Liver (tissue), 7 donors: ENCODE measurements at regions not wholly inside any gene's neighbourhood (a gene's known extent, or its start where the extent isn't known, plus 50 kb on each side); places are given as distances from the start of the nearest gene placed in this dataset.
"Not testable (repeated sequence)": the region's sequence is repeated elsewhere in the genome, so short reads cannot be mapped to it uniquely, and the experiment has no call there.

Experiments used
- DNase-seq: peaks from one replicate; pipeline ENCODE4 v3.0.0-alpha.2; 2017; ENCODE audit warnings: low spot score
- H3K27ac ChIP-seq, 2 donors: one replicate each; pipeline ENCODE4 v1.7.0; 2013; ENCODE audit warnings: inconsistent platforms in 2 of 2, low read length in 2 of 2, control low read depth in 1 of 2, low read depth in 1 of 2, mild to moderate bottlenecking in 1 of 2
- H3K27me3 ChIP-seq, 4 donors: one replicate each; pipeline versions ENCODE4 v1.6.1 to v1.7.0; 2013; ENCODE audit warnings: low read length in 3 of 4, inconsistent platforms in 1 of 4, mild to moderate bottlenecking in 1 of 4, moderate library complexity in 1 of 4; ENCODE audit not compliant: control insufficient read depth in 4 of 4, insufficient read depth in 4 of 4
- H3K36me3 ChIP-seq, 4 donors: one replicate each; pipeline versions ENCODE4 v1.6.1 to v1.7.0; 2013; ENCODE audit warnings: low read length in 3 of 4, mild to moderate bottlenecking in 3 of 4, low read depth in 1 of 4, moderate library complexity in 1 of 4; ENCODE audit not compliant: control insufficient read depth in 4 of 4, insufficient read depth in 3 of 4
- H3K4me1 ChIP-seq, 4 donors: one replicate each; pipeline versions ENCODE4 v1.6.1 to v1.7.0; 2013; ENCODE audit warnings: low read length in 3 of 4, mild to moderate bottlenecking in 3 of 4, moderate library complexity in 1 of 4; ENCODE audit not compliant: control insufficient read depth in 4 of 4, insufficient read depth in 4 of 4
- H3K4me3 ChIP-seq, 3 donors: one replicate each; pipeline versions ENCODE4 v1.6.1 to v1.7.0; 2013; ENCODE audit warnings: low read length in 3 of 3, control low read depth in 1 of 3, low read depth in 1 of 3, mild to moderate bottlenecking in 1 of 3
- H3K9ac ChIP-seq, 2 donors: one replicate each; pipeline ENCODE4 v1.7.0; 2013; ENCODE audit warnings: low read length in 2 of 2, mild to moderate bottlenecking in 2 of 2, moderate library complexity in 2 of 2, control low read depth in 1 of 2, low read depth in 1 of 2
- H3K9me3 ChIP-seq, 4 donors: one replicate each; pipeline versions ENCODE4 v1.6.1 to v1.7.0; 2013; ENCODE audit warnings: low read length in 3 of 4; ENCODE audit not compliant: control insufficient read depth in 4 of 4
- ATF3 ChIP-seq: IDR thresholded peaks from 2 replicates; pipeline ENCODE4 v1.6.1; 2016; ENCODE audit warnings: antibody characterized with exemption
- FOXA2 ChIP-seq: IDR thresholded peaks from 2 replicates; pipeline ENCODE4 v1.6.1; 2016; ENCODE audit warnings: antibody characterized with exemption
- GABPA ChIP-seq, 2 donors: IDR thresholded peaks in 1 of 2; conservative IDR thresholded peaks in 1 of 2; 2 replicates each; pipeline ENCODE4 v1.6.1; 2016; ENCODE audit warnings: antibody characterized with exemption in 2 of 2, mild to moderate bottlenecking in 1 of 2, moderate library complexity in 1 of 2
- HNF4A ChIP-seq, 2 donors: conservative IDR thresholded peaks; 2 replicates each; pipeline ENCODE4 v1.6.1; 2016; ENCODE audit warnings: antibody characterized with exemption in 2 of 2, mild to moderate bottlenecking in 2 of 2
- HNF4G ChIP-seq: IDR thresholded peaks from 2 replicates; pipeline ENCODE4 v1.6.1; 2016; ENCODE audit warnings: antibody characterized with exemption
- JUND ChIP-seq, 2 donors: IDR thresholded peaks; 2 replicates each; pipeline ENCODE4 v1.6.1; 2016; ENCODE audit warnings: antibody characterized with exemption in 2 of 2
- MAX ChIP-seq: IDR thresholded peaks from 2 replicates; pipeline ENCODE4 v1.6.1; 2016; ENCODE audit warnings: antibody characterized with exemption
- NR2F2 ChIP-seq: IDR thresholded peaks from 2 replicates; pipeline ENCODE4 v1.6.1; 2016; ENCODE audit warnings: antibody characterized with exemption
- REST ChIP-seq: IDR thresholded peaks from 2 replicates; pipeline ENCODE4 v1.6.1; 2016; ENCODE audit warnings: antibody characterized with exemption, mild to moderate bottlenecking
- SP1 ChIP-seq: IDR thresholded peaks from 2 replicates; pipeline ENCODE4 v1.6.1; 2018; ENCODE audit warnings: antibody characterized with exemption, mild to moderate bottlenecking
- YY1 ChIP-seq: IDR thresholded peaks from 2 replicates; pipeline ENCODE4 v1.6.1; 2016; ENCODE audit warnings: antibody characterized with exemption, mild to moderate bottlenecking
- WGBS: extraction: QIAGEN DNeasy Blood & Tissue Kit; methylation state at CpG from one replicate; pipeline ENCODE4 v1.1.7; 2013; 5-methylcytosine and 5-hydroxymethylcytosine counted together
- donor health status: healthy.
- donor health status: healthy.
- donor health status: healthy.
- donor health status: healthy.

- TF ChIP-seq MAX (no peak), NR2F2 (no peak), HNF4G (no peak), SP1 (no peak), JUND (IDR thresholded peaks at IDR 0.05) (no peak), YY1 (no peak)
- Histone ChIP-seq H3K27me3 (no peaks in the 10 kb centered on the region), H3K4me1 (peaks cover 0 to 13% (median 4%) of the 10 kb centered on the region in 4 donors), H3K4me3 (no peak overlapping the region), H3K9me3 (peaks cover 0 to 2% (median 0%) of the 10 kb centered on the region in 4 donors), H3K9ac (no peak overlapping the region), H3K27ac (no peak overlapping the region), H3K36me3 (no peaks in the 10 kb centered on the region)
- DNase-seq = no peak
Measured at GRCh38 chr4:100630341-100630740, 112.5 kb upstream of the EMCN start.

GRCh38 chr4:100609810-100610209 lies 92.0 kb upstream of the EMCN start:
- DNase-seq = no peak
- Histone ChIP-seq H3K9ac (no peak overlapping the region), H3K4me1 (no peaks in the 10 kb centered on the region), H3K27ac (no peak overlapping the region), H3K4me3 (no peak overlapping the region), H3K36me3 (no peaks in the 10 kb centered on the region), H3K9me3 (no peaks in the 10 kb centered on the region), H3K27me3 (no peaks in the 10 kb centered on the region)
- no peak for TF ChIP-seq MAX
- TF ChIP-seq HNF4A (conservative IDR thresholded peaks at IDR 0.05) = no peak
- TF ChIP-seq REST = no peak
- TF ChIP-seq JUND (IDR thresholded peaks at IDR 0.05) = no peak
- no peak for TF ChIP-seq ATF3
- no peak for TF ChIP-seq GABPA (IDR thresholded peaks at IDR 0.05 in 1 of 2, conservative IDR thresholded peaks at IDR 0.05 in 1 of 2)
- no peak for TF ChIP-seq FOXA2
- WGBS = 62% methylated on average over 1 of the region's 1 CpG

- not testable (repeated sequence) for H3K27me3 ChIP-seq, H3K9ac ChIP-seq, H3K4me1 ChIP-seq, H3K9me3 ChIP-seq, H3K27ac ChIP-seq, H3K36me3 ChIP-seq, H3K4me3 ChIP-seq, DNase-seq
- WGBS = 91% methylated on average over 17 of the region's 19 CpGs
Measured at GRCh38 chr4:100608651-100609050, 90.8 kb upstream of the EMCN start.
